DMS 273 (cell line): ENCODE measurements at regions not wholly inside any gene's neighbourhood (a gene's known extent, or its start where the extent isn't known, plus 50 kb on each side); places are given as distances from the start of the nearest gene placed in this dataset.
"Not testable (repeated sequence)": the region's sequence is repeated elsewhere in the genome, so short reads cannot be mapped to it uniquely, and the experiment has no call there.

Source experiments
- DNase-seq: peaks from one replicate; lab custom pipeline; 2025; ENCODE audit not compliant: unreplicated experiment; lab: John Stamatoyannopoulos, UW

- DNase-seq, result no peak
These were observed 81.8 kb upstream of the ANKRD1 start for GRCh38 chr10:91002656-91003055.

GRCh38 chr10:91003379-91003778 lies 82.5 kb upstream of the ANKRD1 start:
- not testable (repeated sequence) for DNase-seq

GRCh38 chr10:91005276-91005675 lies 84.4 kb upstream of the ANKRD1 start:
- not testable (repeated sequence) for DNase-seq

- DNase-seq, result peak; percentile 82
These were observed 85.3 kb upstream of the ANKRD1 start for GRCh38 chr10:91006001-91006751.

- no peak for DNase-seq
These were observed 86.0 kb upstream of the ANKRD1 start for GRCh38 chr10:91006752-91007346.

- no peak for DNase-seq
These were observed 86.8 kb upstream of the ANKRD1 start for GRCh38 chr10:91007655-91008054.

GRCh38 chr10:91009121-91009520 lies 88.2 kb upstream of the ANKRD1 start:
- DNase-seq, result no peak

GRCh38 chr10:91010952-91011351 lies 90.1 kb upstream of the ANKRD1 start:
- DNase-seq, result no peak

- no peak for DNase-seq
These were observed 91.6 kb upstream of the ANKRD1 start for GRCh38 chr10:91012502-91012901.

- DNase-seq, result no peak
These were observed 93.1 kb upstream of the ANKRD1 start for GRCh38 chr10:91013985-91014384.

- no peak for DNase-seq
These were observed 96.3 kb upstream of the ANKRD1 start for GRCh38 chr10:91017198-91017597.

- DNase-seq, result no peak
These were observed 101.0 kb upstream of the ANKRD1 start for GRCh38 chr10:91021901-91022300.

- no peak for DNase-seq
These were observed 101.5 kb upstream of the ANKRD1 start for GRCh38 chr10:91022390-91022789.

GRCh38 chr10:91022924-91023699 lies 102.2 kb upstream of the ANKRD1 start:
- no peak for DNase-seq

- DNase-seq, result no peak
These were observed 103.0 kb upstream of the ANKRD1 start for GRCh38 chr10:91023700-91024398.

- DNase-seq, result no peak
These were observed 103.7 kb upstream of the ANKRD1 start for GRCh38 chr10:91024541-91024940.

- peak; percentile 43 for DNase-seq
These were observed 111.8 kb upstream of the ANKRD1 start for GRCh38 chr10:91032611-91033206.

GRCh38 chr10:91033324-91033950 lies 112.5 kb upstream of the ANKRD1 start:
- DNase-seq, result no peak

- no peak for DNase-seq
These were observed 113.2 kb upstream of the ANKRD1 start for GRCh38 chr10:91034042-91034441.

- peak; percentile 50 for DNase-seq
These were observed 113.7 kb upstream of the ANKRD1 start for GRCh38 chr10:91034494-91035159.
